Ramos (cell line): ENCODE measurements at regions not wholly inside any gene's neighbourhood (a gene's known extent, or its start where the extent isn't known, plus 50 kb on each side); places are given as distances from the start of the nearest gene placed in this dataset.

Experiments
- in situ Hi-C: fragments of 300-500 bp; cut with MboI; formaldehyde crosslinking; loops from one replicate; pipeline ENCODE4 v1.14.3; 2022; ENCODE audit warnings: low sequenced_read_pairs; ENCODE audit not compliant: unreplicated experiment

DNA sequence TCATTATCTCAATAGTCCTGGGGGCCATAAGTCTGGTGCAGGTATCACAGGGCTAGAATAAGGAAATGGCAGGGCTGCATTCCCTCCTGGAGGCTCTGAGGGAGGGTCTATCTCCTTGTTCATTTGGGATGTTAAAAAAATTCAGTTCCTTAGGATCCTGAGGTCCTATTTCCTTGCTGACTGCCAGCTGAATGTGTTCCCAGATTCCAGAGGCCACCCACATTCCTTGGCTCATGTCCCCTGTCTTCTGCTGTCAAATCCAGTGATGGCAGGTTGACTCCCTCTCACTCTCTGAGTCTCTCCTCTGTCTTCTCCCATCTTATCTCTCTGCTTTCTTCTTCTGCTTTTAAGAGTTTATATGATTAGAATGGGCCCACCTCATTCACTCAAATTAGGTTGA, 400.6 kb downstream of the PTPRU start:
- in situ Hi-C loops, result no loop called here

DNA sequence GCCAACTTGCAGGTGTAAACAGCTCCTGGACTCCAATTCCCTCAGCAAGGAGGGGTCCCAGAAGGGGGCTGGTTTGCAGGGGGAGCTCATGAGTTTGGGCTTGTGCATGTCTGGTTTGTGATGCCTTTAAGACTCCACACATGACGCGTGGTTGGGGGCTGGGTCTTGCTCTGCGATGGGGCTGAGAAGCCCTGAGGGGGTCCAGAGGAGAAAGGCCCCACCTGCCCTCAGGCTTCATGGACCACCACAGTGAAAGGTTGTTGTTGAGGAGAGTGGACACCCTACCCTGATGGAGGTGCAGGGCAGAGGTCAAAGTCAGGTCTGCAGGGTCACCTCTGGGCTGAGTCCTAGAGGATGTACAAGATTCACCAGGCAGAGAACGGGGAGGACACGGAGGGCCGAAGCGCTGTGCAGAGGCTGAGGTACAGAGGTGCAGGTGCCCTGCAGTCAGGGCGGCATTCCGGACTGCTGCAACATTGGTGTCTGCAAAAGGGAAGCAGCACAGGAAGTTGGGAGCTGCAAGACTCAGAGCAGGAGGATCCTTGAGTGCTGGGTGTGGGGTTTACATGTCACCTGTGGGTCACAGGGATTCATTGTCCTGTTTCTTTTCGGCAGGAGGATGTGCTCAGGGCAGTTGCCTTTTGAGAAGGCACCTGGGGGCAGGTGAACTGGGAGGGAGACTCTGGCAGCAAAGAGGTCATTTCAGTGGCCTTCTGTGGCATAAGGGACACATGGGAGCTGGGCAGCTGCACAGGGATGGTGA, 399.4 kb downstream of the PTPRU start:
- in situ Hi-C loops, result no loop called here

DNA sequence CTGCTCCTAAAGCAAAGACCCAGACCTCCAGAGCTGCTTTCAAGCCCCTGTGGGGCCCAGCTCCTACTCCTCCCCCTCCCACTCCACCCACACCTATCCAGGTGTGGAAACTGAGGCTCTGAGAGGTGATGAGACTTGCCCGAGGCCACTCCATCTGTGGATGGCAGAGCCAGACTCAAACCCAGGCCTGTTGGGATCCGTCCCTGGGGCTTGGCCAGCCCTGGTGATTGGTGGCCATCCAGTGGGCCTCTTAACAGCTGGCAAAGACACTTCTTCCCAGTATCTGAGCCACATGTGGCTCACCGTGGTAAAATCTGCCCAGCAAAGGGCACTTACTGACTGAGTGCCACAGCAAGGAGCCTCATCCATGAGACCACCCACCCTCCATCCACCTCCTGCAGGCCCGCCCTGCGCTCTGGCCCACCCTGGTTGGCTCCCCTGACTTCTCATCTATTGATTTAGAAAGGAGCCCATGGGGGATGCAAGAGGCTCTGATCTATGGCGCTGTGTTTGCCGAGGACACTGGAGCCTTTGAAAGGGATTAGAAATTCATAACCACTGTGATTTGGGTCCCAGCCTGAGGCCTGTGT, 398.5 kb downstream of the PTPRU start:
- in situ Hi-C loops, result no loop called here

DNA sequence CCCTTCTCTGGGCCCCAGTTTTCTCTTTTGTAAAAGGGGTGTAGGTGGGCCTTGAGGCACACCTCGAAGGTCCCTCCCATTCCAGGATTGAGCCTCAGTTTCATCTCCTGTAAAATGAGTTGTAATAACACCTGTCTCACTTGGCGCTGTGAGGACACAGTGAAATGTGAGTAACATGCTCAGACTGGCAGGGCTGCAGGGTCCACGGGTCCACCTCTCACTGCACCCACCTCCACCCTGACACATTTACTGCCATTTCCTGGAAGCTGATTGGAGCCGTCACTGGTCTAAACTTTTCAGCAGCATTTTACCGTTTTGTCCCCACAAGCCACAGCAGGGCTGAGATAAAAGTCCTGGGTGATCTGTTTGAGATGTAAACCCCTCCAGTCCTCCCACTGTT, 398.0 kb downstream of the PTPRU start:
- in situ Hi-C loops, result no loop called here

DNA sequence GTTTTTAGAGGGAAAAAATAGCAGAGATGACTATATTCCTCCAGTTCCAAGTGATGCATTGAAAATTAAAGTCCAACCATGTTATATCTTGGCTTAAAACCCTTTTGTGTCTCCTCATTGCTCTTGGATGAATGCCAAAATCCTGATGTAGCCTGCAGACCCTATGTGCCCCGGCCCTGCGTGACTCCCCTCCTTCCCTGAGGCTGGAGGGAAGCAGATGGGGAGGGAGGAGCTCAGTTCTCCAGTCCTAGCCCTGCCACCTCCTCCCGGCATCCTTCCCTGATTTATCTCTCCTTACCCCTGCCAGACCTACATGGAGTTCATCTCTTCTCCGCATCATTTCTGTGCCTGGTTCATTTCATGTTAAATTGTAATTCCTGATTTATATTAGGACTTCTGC, 397.4 kb downstream of the PTPRU start:
- in situ Hi-C loops, result no loop called here

DNA sequence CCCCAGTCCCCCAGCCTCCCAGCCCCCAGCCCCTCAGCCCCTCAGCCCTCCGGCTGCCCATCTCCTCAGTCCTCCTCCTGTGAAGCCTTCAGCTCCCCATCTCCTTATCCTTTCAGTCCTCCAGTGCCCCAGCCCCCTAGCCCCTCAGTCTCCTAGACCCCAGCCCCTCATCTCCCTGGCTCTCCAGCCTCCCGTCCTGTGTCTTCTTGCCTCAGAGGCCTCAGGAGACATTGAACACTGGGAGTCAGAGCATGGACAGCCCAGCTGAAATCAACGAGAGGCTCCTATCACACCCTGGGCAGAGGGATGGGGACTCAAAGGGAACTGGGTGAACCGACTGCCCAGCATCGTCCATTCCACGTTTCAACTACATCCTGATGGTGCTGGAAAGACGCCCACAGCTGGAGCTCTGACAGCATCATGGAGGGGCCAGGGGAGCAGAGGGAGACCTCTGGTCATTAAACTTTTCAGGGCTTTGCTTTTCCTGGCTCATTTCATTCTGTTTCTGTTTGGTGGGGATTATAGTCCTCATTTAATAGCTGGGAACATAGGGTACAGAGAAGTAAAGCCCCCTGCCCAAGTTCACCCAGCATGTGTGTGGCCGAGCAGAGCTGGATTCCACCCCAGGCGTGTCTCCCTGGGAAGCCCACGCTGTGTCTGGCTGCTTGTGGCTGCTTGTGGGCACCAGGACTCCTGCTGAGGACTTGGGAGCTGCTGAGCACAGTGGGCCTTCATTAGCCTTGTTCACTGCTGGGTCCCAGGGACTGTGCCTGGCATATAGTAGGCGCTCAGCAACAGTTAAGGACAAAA, 396.7 kb downstream of the PTPRU start:
- in situ Hi-C loops, result no loop called here

DNA sequence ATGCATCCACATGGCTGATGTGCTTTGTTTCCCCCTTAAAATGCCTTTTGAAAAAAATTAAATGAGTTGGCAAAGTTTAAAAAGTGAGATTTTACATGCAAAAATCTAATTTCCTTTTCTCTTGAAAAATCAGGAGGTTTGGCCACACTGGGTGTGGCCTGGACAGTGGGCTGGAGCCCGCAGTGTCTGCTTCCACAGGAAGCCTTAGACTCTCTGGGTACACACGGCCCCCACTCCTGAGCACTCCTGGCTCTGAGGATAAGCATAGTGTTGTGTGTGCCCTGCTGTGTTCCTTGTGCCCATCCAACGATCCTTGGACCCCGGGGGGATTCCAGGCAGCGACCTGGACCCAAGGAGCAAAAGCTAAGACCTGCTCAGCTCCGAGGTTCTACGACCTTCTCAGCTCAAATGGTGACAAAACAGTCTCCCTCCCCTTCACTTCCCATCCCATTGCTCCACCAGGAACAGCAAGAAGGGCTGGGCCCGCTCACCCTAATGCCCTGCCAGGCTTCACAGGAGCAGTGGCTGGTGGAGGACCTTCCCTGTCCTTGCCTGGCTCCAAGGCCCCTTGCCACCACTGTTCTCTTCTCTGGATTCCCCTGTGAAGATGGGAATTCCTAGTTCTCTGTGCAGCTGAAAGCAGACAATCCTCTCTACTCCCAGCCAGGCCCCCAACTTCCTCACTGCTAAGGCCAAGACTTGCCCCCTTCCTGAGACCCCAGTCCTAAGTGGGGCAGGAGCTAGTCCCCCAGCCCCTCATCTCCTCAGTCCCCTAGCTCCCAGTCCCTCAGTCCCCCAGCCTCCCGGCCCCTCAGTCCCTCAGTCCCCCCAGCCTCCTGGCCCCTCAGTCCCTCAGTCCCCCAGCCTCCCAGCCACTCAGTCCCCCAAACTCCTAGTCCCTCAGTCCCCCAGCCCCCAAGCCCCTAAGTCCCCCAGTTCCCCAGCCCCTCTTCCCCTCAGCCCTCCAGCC, 395.8 kb downstream of the PTPRU start:
- in situ Hi-C loops, result no loop called here

DNA sequence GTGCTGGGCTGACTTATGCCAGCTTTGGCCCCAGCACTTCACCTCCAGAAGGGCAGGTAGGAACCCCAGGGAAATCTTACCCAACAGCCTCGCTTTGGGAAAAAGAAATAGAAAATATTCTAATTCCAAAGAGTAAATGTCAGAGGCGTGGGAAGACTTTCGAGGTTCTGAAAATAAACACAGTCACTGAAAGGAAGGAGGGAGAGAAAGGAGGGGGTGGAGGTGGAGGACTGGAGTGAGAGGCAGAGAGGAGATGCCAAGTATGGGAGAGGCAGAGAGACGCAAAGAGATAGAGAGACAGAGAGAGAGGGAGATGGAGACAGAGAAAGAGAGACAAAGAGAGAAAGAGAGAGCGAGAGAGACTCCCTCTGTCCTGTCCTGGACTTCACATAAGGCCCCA, 395.0 kb downstream of the PTPRU start:
- in situ Hi-C loops, result no loop called here

DNA sequence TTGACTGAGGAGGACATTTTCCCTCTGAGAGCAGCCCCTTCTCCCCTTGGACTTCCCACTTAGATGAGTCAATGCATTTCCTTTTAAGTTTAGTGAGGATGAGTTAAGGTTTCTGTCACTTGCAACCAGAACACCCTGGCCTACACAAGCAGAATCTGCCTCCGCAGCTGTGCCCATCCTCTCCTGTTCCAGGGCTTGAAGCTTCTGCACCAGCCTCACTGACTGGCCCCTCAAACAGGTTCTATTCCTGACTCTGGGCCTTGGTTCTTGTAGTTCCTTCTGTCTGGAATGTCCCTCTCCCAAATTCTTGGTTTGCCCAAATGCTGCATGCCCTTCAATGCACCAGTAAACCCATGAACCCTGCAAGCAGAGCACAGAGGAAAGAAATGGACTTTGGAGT, 394.4 kb downstream of the PTPRU start:
- in situ Hi-C loops, result no loop called here

DNA sequence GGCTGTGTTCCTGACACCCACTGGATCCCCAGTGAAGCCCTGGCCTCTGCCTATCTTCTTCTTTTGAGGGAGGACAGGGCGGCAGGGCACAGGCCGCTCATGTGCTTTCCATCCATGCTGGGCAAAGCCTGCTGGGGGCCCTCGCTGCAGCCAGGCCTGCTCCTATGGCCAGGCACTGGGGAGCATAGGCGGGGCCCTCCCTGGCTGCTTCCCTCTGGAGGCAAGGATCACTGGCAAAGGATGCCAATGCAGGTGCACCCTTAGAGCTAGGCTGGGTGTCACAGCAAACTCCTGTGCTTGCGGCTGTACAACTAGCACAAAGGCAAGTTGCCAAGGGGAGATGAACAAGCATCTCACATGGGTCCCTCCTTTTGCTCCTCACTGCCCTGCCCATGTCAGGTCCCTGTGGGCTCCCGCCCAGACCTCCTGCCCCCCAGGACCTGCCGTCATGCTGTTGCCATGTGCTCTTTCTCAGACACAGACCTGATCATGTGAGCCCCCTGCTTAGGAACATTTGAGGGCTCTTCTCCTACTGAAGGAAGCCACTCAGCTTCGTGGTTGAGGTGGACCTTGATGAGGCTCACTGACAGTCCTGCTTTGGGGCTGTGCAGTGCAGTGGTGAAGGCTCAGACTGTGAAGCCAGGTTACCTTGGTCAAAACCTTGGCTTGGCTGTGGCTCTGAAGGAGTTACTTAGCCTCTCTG, 393.6 kb downstream of the PTPRU start:
- in situ Hi-C loops, result no loop called here

DNA sequence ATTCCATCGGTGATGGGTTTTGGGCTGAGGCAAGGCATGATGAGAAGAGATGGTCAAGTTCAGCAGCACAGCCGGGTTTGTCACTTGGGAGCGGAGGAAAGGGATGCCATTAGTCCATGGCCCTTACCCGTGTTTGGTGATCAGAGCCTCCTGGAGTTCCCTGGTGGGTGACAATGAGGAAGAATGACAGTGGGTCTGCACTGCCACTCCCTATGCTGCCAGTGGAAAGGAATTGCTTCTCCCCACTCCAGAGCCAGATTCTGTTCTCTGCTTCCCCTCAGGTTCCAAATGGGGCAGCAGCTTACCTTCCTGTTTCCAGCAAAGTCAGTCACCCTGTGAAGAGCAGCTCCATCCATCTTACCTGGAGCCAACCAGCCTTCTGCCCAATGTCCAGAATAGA, 393.1 kb downstream of the PTPRU start:
- in situ Hi-C loops, result no loop called here

DNA sequence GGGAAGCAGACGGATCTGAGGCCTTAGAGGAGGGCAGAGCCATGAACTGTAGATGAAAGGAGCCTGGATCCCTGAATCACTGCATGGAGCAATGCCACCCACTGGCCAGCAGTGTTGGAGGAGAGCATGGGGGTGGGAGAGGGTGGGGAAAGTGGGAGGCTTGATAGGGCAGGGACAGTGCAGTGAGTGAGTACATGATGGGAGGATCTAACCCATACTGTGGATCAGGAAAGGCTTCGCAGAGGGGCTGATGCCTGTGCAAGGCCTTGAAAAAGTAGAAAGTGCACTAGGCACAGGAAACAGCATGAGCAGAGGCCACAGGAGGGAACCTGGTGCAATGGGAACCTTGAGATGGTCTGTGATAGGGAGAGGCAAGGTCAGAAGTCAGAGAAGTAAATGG, 391.9 kb downstream of the PTPRU start:
- in situ Hi-C loops, result no loop called here

DNA sequence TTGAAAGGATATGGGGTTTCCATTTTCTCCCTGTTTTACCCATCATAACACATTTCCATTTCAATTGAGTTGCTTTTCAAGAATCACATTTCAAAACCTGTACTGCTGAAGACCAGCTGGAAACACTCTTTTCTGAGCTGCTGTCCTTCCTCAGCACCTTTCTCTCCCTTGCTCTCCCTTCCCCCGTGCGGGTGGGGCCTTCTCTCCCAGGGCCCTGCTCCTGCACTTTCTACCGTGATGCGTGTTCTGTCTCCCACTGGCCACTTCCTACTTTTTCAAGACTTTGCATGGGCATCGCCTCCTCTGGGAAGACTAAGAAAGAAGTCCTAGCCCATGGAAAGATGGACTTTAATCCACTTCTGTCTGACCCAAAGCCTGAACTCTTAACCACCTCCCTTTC, 390.4 kb downstream of the PTPRU start:
- in situ Hi-C loops, result no loop called here

DNA sequence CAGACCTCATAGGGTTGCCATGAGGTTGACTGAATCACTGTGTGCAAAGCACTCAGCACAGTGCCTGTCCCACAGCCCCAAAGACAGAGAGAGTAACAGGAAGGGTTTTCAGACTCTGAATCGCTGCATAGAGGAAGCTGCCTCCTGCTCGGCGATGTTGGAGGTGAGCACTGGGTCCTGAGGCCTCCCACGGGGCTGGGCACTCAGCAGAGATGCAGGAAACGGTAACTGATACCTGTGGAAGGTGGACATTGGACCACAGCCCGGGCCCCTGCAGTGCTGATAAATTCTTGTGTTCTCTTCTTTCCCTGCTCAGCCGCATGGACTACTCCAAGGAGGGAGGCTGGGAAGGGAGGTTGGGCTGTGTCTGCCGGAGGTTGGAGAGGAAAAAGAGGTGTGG, 389.7 kb downstream of the PTPRU start:
- in situ Hi-C loops, result no loop called here

DNA sequence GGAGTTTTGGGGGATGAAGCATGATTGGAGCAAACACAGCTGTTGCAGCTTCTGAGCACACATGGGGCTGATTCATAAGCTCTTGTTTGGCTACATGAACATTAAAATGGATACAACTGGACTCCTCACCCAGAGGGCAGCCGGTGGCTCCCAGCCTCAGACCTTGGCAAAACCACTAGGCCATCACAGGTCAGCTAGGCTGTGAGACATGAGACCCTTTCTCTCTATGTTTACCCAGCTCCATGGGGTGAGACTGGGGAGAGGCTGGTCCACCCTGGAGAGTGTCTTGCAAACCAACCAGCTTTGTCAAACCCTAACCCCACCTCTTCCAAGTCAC, 388.7 kb downstream of the PTPRU start:
- in situ Hi-C loops, result no loop called here

DNA sequence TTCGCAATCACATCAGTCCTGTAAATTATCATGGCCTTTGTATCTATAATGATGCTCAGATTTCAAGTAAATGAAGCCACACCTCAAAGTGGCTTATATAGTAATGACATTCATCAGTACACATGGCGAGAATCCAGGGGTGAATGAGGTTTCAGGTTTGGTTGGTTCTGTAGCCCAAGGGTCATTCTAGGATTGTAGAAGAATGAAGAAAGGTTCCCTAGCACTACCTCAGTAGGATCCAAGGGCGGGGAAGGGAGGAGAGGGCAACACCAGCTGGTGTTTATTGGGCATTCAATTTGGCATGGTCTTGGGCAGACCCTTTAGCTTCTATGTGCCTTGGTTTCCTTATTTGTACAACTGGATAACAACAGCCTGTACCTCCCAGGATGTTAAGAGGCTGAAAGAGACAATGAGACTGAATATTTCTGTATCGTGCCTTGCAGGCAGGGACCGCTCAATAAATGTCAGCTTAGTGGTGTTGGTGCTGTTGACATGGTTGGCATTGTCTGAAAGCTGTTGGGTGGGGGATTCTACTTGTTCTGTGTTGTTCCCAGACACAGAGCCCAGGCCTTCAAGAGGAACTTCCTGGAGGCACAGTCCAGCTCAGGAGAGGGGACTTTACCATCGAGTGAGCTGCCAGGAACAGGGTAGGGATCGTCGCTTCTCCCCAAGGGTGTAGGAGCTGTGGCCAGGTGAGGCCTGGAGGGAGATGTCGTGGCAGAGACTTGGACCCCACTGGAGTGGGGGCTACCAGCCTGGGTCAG, 388.2 kb downstream of the PTPRU start:
- in situ Hi-C loops, result no loop called here

DNA sequence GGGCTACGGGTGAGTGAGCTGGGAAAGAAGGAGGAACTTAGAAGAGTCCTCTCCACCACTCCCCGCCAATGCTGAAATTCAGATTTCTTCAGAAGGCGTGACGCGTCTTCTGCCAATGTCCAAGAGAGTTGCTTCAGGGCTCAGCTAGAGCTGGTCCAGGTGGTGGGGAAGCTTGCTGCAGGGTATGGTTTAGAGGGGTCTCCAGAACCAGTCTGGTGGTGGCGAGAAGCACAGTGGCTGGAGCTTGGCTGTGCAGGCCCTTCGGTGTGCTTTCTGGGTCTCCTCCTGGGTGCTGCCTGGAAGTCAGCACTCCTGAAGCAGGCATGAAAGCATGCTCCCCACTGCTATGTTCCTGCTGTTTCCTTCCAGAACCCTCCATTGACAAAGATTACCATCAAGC, 387.2 kb downstream of the PTPRU start:
- in situ Hi-C loops, result no loop called here

DNA sequence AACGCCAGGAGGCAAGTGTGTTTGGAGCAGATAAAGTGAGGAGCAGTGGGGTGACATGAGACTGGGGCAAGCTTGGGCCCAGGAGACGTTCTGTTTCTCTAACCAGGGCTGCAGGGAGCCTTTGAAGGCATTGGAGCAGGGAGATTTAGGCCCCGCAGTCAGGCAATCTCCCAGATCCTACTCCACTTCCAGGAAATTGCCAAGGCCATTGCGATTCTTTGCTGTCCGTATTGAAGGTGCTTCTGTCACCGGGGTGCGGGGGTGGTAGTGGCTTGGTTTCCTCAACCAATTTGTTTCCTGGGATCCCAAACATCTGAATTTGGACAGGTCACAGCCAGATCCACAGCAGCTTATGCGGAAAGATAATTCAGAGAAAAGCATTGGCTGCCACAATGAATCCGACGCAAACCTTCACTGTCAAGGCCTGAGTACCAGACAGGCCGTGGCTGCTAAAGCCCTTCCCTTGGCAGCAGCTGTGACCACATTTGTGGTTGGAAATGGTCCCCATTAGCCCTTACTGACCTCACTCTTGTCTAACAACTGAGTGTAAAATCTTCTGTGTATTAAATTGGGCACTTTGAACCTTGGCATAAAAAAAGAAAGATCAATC, 385.6 kb downstream of the PTPRU start:
- in situ Hi-C loops, result no loop called here

DNA sequence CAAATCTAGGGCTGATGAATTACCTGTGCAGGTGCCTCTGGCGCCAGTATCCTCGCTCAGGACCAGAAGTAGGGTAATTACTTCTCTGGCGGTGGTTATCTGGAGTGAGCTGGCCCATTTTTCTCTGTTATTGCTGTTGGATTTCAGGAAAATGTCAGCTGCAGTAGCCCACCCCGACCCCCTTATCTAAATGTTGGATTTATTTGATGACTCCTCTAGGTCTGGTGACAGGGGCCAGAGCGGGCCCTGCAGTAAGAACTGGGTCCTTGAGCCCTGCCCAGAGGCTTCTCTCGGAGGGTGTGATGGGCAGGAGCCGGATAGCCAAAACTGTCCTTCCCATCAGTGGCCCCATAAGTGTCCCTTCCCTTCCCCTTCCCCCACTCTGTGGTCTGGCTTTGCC, 384.3 kb downstream of the PTPRU start:
- in situ Hi-C loops, result no loop called here
